Vagina (tissue), 2 donors: ENCODE measurements at regions not wholly inside any gene's neighbourhood (a gene's known extent, or its start where the extent isn't known, plus 50 kb on each side); places are given as distances from the start of the nearest gene placed in this dataset.

Source experiments
- DNase-seq, 2 donors: peaks; one replicate each; pipeline ENCODE4 v3.0.0-alpha.2; 2017; ENCODE audit errors: extremely low spot score in 2 of 2
- H3K27ac ChIP-seq: fragments of 200-600 bp; sonication (generic); one replicate; pipeline ENCODE4 v1.5.1; 2019
- H3K27me3 ChIP-seq: fragments of 200-600 bp; sonication (generic); one replicate; pipeline ENCODE4 v1.5.1; 2019
- H3K36me3 ChIP-seq, 2 donors: fragments of 200-600 bp; sonication (generic); one replicate each; pipeline ENCODE4 v1.5.1; 2017 to 2019
- H3K4me1 ChIP-seq: fragments of 200-600 bp; sonication (generic); one replicate; pipeline ENCODE4 v1.5.1; 2019
- H3K4me3 ChIP-seq, 2 donors: fragments of 200-600 bp; sonication (generic); 1 replicate in 1 of 2; 2 replicates in 1 of 2; pipeline ENCODE4 v1.5.1; 2016 to 2019
- H3K9me3 ChIP-seq: fragments of 200-600 bp; sonication (generic); one replicate; pipeline ENCODE4 v1.5.1; 2019
- POLR2A ChIP-seq, 2 donors: fragments of 450-650 bp; IDR thresholded peaks; one replicate each; pipeline ENCODE4 v1.6.1; 2017; ENCODE audit warnings: antibody characterized with exemption in 2 of 2, mild to moderate bottlenecking in 2 of 2, moderate library complexity in 2 of 2
- POLR2AphosphoS5 ChIP-seq, 2 donors: sonication (generic); formaldehyde crosslinking; IDR thresholded peaks; one replicate each; pipeline ENCODE4 v1.9.0; 2017; ENCODE audit warnings: antibody characterized with exemption in 2 of 2, mild to moderate bottlenecking in 2 of 2, low read depth in 1 of 2; ENCODE audit not compliant: insufficient read depth in 1 of 2
- intact Hi-C: fragments of 100-400 bp; cut with DNase I; formaldehyde crosslinking; loops from one replicate; pipeline ENCODE4 v1.15.1; 2023
- TF ChIP-seq, protein P1 (sequence below), 3 experiments: fragments of 450-650 bp in 2 of 3; fragments of 200-600 bp in 1 of 3; sonication (generic) in 1 of 3; IDR thresholded peaks; one replicate each; pipeline ENCODE4 v1.5.1; 2017 to 2019; ENCODE audit warnings: antibody characterized with exemption in 3 of 3, mild to moderate bottlenecking in 2 of 3, moderate library complexity in 2 of 3

DNA sequence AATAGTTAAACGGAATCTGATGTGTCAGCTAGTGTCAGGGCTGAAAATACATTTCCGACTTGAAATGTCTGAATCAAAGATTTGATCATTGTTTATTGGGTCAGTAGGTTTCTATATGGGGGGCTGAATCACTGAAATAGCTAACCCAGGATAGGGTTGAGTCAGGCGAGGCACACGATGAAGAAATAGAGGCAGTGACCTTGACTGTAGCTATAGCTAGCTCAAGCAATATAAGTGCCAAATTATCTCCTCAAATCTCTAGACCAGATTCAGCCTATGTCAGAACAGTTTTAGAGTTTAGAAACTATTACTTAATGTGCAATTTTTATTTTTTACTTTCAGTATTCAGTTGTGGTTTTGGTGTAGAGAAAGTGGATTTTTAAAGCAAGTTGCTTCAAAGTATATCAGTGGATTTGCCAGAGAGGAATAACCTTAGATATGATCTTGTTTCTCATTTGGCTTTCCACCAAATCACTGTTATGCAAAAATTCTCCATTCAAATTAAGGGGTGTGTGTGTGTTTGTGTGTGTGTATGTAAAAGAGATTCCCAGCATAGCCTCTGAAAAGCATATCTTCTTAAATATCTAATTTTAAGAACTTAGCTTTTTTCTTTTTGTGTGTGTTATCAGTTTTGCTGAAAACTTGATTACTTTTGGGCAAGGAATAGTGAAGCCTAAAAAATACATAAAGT is 100.3 kb upstream of the RPL34 start:
- Histone ChIP-seq H3K4me3 (no peak overlapping the region), H3K27ac (no peak overlapping the region), H3K4me1 (no peaks in the 10 kb centered on the region), H3K36me3 (no peaks in the 10 kb centered on the region), H3K27me3 (no peaks in the 10 kb centered on the region), H3K9me3 (no peaks in the 10 kb centered on the region)
- intact Hi-C loops, result no loop called here
- no peak for DNase-seq
- no peak for TF ChIP-seq POLR2AphosphoS5 (IDR thresholded peaks at IDR 0.05; ENCODE audit: insufficient read depth in 1 of 2, low read depth in 1 of 2)
- TF ChIP-seq POLR2A (IDR thresholded peaks at IDR 0.05), result no peak
- TF ChIP-seq, protein P1, sequence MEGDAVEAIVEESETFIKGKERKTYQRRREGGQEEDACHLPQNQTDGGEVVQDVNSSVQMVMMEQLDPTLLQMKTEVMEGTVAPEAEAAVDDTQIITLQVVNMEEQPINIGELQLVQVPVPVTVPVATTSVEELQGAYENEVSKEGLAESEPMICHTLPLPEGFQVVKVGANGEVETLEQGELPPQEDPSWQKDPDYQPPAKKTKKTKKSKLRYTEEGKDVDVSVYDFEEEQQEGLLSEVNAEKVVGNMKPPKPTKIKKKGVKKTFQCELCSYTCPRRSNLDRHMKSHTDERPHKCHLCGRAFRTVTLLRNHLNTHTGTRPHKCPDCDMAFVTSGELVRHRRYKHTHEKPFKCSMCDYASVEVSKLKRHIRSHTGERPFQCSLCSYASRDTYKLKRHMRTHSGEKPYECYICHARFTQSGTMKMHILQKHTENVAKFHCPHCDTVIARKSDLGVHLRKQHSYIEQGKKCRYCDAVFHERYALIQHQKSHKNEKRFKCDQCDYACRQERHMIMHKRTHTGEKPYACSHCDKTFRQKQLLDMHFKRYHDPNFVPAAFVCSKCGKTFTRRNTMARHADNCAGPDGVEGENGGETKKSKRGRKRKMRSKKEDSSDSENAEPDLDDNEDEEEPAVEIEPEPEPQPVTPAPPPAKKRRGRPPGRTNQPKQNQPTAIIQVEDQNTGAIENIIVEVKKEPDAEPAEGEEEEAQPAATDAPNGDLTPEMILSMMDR (IDR thresholded peaks at IDR 0.05), result no peak

DNA sequence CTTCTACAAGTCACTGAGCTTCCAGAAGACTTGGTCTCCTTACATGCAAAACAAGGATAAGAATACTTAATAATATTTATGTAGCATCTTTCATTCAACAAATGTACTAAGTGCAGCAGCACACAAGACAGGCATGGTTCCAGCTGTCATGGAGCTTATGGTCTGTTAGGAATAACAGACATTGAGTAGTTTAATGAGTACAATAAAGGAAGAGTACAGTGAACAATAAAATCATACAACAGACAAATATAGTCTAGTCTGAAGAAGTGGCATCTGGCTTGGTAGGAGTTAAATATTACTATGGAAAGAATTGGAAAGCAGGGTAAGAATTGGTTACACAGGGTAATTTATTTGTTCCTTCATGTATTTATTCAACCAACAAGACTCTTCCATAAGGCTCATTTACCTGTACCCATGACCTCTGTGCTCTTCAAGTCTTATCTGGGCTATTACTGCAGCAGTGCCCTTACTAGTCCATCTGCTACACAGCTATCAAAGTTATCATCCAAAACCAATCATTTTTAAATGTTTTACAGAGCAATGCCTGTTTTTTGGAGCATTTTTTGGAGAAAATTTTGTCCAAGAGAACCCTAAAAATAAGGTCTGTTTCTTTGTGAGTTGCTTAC is 101.1 kb upstream of the RPL34 start:
- Histone ChIP-seq H3K4me1 (no peaks in the 10 kb centered on the region), H3K9me3 (no peaks in the 10 kb centered on the region), H3K27me3 (no peaks in the 10 kb centered on the region), H3K4me3 (no peak overlapping the region), H3K27ac (no peak overlapping the region), H3K36me3 (no peaks in the 10 kb centered on the region)
- no peak for TF ChIP-seq POLR2A (IDR thresholded peaks at IDR 0.05)
- TF ChIP-seq, protein P1 (IDR thresholded peaks at IDR 0.05), result no peak
- TF ChIP-seq POLR2AphosphoS5 (IDR thresholded peaks at IDR 0.05; ENCODE audit: insufficient read depth in 1 of 2, low read depth in 1 of 2), result no peak
- intact Hi-C loops, result no loop called here
- no peak for DNase-seq

DNA sequence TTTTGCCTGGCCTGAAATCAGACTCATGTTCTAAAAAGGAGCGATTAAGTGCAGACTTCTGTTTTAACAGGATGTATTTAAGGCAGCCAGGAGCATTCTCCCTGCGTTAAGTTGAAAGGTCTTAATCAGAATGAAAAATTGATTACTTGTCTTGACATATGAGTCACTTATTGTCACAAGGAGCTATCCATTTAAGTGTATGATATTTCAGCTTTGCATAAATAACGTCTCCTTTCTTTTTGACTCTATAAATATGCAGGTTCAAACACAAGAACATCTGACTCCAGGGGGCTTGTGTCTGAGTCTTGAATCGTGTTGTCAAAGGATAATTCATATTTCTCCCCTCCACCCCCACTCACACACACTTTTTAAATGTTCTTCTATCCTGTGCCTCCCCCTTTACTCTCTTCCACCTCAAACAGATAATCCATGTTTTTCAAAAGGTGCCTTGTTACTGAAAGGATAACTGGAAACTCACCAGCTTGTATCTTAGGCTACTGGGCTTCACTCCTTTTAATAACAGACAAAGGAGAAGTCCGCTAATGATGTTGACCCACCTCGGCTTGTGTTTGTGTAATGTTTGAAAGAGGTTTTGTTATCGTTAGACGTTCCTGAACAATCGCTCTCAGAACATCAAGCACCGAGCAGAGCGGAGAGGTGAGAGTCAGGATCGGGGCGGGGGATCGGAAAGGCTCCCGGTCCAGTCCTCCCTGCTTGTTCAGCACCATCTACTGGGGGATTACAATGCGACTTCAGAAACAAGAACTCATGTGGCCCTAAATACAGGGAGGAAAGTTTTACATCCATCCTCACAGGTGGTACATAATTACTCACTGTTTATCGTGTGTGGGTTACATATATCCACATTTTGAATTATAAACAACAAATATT is 107.5 kb upstream of the RPL34 start:
- intact Hi-C loops, result no loop called here
- no peak overlapping the region for H3K27ac ChIP-seq
- H3K36me3 ChIP-seq, result no peaks in the 10 kb centered on the region
- TF ChIP-seq POLR2A (IDR thresholded peaks at IDR 0.05), result no peak
- TF ChIP-seq POLR2AphosphoS5 (IDR thresholded peaks at IDR 0.05; ENCODE audit: insufficient read depth in 1 of 2, low read depth in 1 of 2), result no peak
- TF ChIP-seq, protein P1 (IDR thresholded peaks at IDR 0.05), result no peak
- no peak for DNase-seq
- no peaks in the 10 kb centered on the region for H3K27me3 ChIP-seq
- no peak overlapping the region for H3K4me3 ChIP-seq
- H3K9me3 ChIP-seq, result no peaks in the 10 kb centered on the region
- no peaks in the 10 kb centered on the region for H3K4me1 ChIP-seq

DNA sequence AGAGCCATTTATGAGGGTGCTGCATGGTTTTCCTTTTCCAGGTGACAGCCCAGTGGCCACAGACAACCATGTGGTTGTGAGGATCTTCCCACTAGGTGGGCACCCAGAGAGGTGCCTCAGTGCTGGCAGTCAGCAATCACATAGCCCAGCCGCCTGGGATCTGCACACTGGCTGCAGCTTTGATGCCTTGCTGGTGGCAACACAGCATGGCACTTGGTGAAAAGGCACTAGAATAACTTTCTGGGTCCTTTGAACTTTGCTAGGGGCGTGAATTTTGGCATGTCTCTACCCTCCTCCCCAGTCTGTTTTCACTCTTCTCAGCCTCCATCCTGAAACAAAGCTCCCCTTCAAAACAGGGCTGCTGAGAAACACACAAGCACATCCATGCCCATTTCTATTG is 108.8 kb upstream of the RPL34 start:
- no peak overlapping the region for H3K4me3 ChIP-seq
- no peak overlapping the region for H3K27ac ChIP-seq
- intact Hi-C loops, result no loop called here
- no peaks in the 10 kb centered on the region for H3K9me3 ChIP-seq
- H3K4me1 ChIP-seq, result no peaks in the 10 kb centered on the region
- no peak for DNase-seq
- H3K36me3 ChIP-seq, result no peaks in the 10 kb centered on the region
- TF ChIP-seq, protein P1 (IDR thresholded peaks at IDR 0.05), result no peak
- no peak for TF ChIP-seq POLR2A (IDR thresholded peaks at IDR 0.05)
- no peak for TF ChIP-seq POLR2AphosphoS5 (IDR thresholded peaks at IDR 0.05; ENCODE audit: insufficient read depth in 1 of 2, low read depth in 1 of 2)
- no peaks in the 10 kb centered on the region for H3K27me3 ChIP-seq
